GM06990 (cell line): ENCODE measurements at regions not wholly inside any gene's neighbourhood (a gene's known extent, or its start where the extent isn't known, plus 50 kb on each side); places are given as distances from the start of the nearest gene placed in this dataset.

Source experiments
- DNase-seq: peaks from one replicate; pipeline ENCODE4 v3.0.0-alpha.2; 2011; ENCODE audit not compliant: insufficient read length; ENCODE audit errors: extremely low read depth
- H3K27me3 ChIP-seq: replicated peaks from 2 replicates; pipeline ENCODE4 v1.6.0; 2011; ENCODE audit warnings: low read length; ENCODE audit not compliant: control insufficient read depth, insufficient read depth
- H3K36me3 ChIP-seq: 2 replicates; pipeline ENCODE4 v1.5.1; 2011; ENCODE audit warnings: low read length; ENCODE audit not compliant: control insufficient read depth, insufficient read depth
- H3K4me3 ChIP-seq: replicated peaks from 2 replicates; pipeline ENCODE4 v1.5.1; 2011; ENCODE audit warnings: low read depth, mild to moderate bottlenecking, control low read depth, low read length
- CTCF ChIP-seq: IDR thresholded peaks from 2 replicates; pipeline ENCODE4 v1.5.1; 2011; ENCODE audit warnings: low read length, control low read depth, mild to moderate bottlenecking, inconsistent platforms; ENCODE audit not compliant: insufficient read depth, poor library complexity, severe bottlenecking

- no peak for TF ChIP-seq CTCF
- Histone ChIP-seq H3K27me3 (no peaks in the 10 kb centered on the region), H3K4me3 (no peak overlapping the region), H3K36me3 (no peaks in the 10 kb centered on the region)
- DNase-seq: no peak
Measured at GRCh38 chr12:28933176-28933575, 215.9 kb upstream of the FAR2 start.

- no peaks in the 10 kb centered on the region for H3K36me3 ChIP-seq
- TF ChIP-seq CTCF: no peak
- no peak overlapping the region for H3K4me3 ChIP-seq
- no peak for DNase-seq
- H3K27me3 ChIP-seq: no peaks in the 10 kb centered on the region
Measured at GRCh38 chr12:28933864-28934527, 215.1 kb upstream of the FAR2 start.

GRCh38 chr12:28936221-28936620, 212.9 kb upstream of the FAR2 start:
- Histone ChIP-seq H3K27me3 (no peaks in the 10 kb centered on the region), H3K4me3 (no peak overlapping the region), H3K36me3 (no peaks in the 10 kb centered on the region)
- DNase-seq: no peak
- TF ChIP-seq CTCF: no peak

GRCh38 chr12:28936711-28937110, 212.4 kb upstream of the FAR2 start:
- H3K4me3 ChIP-seq: no peak overlapping the region
- no peaks in the 10 kb centered on the region for H3K36me3 ChIP-seq
- DNase-seq: no peak
- no peak for TF ChIP-seq CTCF
- H3K27me3 ChIP-seq: no peaks in the 10 kb centered on the region

- H3K36me3 ChIP-seq: no peaks in the 10 kb centered on the region
- H3K4me3 ChIP-seq: no peak overlapping the region
- no peak for DNase-seq
- no peaks in the 10 kb centered on the region for H3K27me3 ChIP-seq
- TF ChIP-seq CTCF: no peak
Measured at GRCh38 chr12:28937196-28937595, 211.9 kb upstream of the FAR2 start.

- Histone ChIP-seq H3K36me3 (no peaks in the 10 kb centered on the region), H3K27me3 (no peaks in the 10 kb centered on the region), H3K4me3 (no peak overlapping the region)
- DNase-seq: no peak
- TF ChIP-seq CTCF: no peak
Measured at GRCh38 chr12:28938056-28938455, 211.0 kb upstream of the FAR2 start.
